GM12878 (cell line): ENCODE measurements at regions not wholly inside any gene's neighbourhood (a gene's known extent, or its start where the extent isn't known, plus 50 kb on each side); places are given as distances from the start of the nearest gene placed in this dataset.

ENCODE experiments used
- ATAC-seq: fragments of 200-7000 bp; cut with Tn5 transposase; 3 replicates; pipeline ENCODE4 v1.9.1; 2020; ENCODE audit warnings: mild to moderate bottlenecking, moderate library complexity
- BruUV-seq: library from RNA; stranded (reverse); fragments of 400-500 nt; replicated peaks from 2 replicates; lab custom pipeline; 2021; lab: Mats Ljungman, UMichigan
- CTCF ChIA-PET: fragments of 300-600 bp; sonication (Branson Sonifier 250); formaldehyde crosslinking; extraction: SDS; loops from one replicate; lab custom pipeline; 2021; ENCODE audit warnings: inconsistent platforms; lab: Yijun Ruan, JAX
- POLR2A ChIA-PET: fragments of 350-600 bp; formaldehyde crosslinking; extraction: SDS; loops from one replicate; lab custom pipeline; 2021; ENCODE audit warnings: inconsistent platforms; lab: Charles Lee
- RAD21 ChIA-PET: fragments of 300-600 bp; sonication (Branson Sonifier 250); formaldehyde crosslinking; loops from one replicate; lab custom pipeline; 2023; ENCODE audit warnings: antibody characterized with exemption; ENCODE audit not compliant: unreplicated experiment; lab: Charles Lee
- SMC1A ChIA-PET: fragments of 300-600 bp; sonication (Branson Sonifier 250); formaldehyde crosslinking; loops from one replicate; lab custom pipeline; 2023; ENCODE audit not compliant: unreplicated experiment, uncharacterized antibody; lab: Charles Lee
- DNase-seq: peaks from one replicate; pipeline ENCODE4 v3.0.0-alpha.2; 2011; ENCODE audit warnings: low read depth, low spot score
- FAIRE-seq: peaks from 3 replicates; lab custom pipeline; 2011; peaks lifted over from hg19 to GRCh38; lab: Jason Lieb, UNC
- H2AFZ ChIP-seq: 2 replicates; pipeline ENCODE4 v1.6.0; 2011; ENCODE audit warnings: low read depth, low read length, control low read depth; ENCODE audit not compliant: control insufficient read depth
- H3K27ac ChIP-seq: 2 replicates; pipeline ENCODE4 v1.5.1; 2011; ENCODE audit warnings: control low read depth; ENCODE audit not compliant: control insufficient read depth, insufficient read depth
- H3K27me3 ChIP-seq, 2 experiments: replicated peaks in 1 of 2; 2 replicates each; pipeline versions ENCODE4 v1.6.0 to v1.6.1; 2011; ENCODE audit warnings: low read length in 1 of 2; ENCODE audit not compliant: control insufficient read depth in 2 of 2, insufficient read depth in 2 of 2
- H3K36me3 ChIP-seq, 2 experiments: 2 replicates each; pipeline ENCODE4 v1.5.1; 2011; ENCODE audit warnings: low read length in 1 of 2; ENCODE audit not compliant: control insufficient read depth in 2 of 2, insufficient read depth in 2 of 2
- H3K4me1 ChIP-seq: 2 replicates; pipeline ENCODE4 v1.6.1; 2011; ENCODE audit warnings: mild to moderate bottlenecking, low read length, moderate library complexity, mixed read lengths; ENCODE audit not compliant: control insufficient read depth, insufficient read depth
- H3K4me2 ChIP-seq: 2 replicates; pipeline ENCODE4 v1.6.0; 2011; ENCODE audit warnings: control low read depth; ENCODE audit not compliant: control insufficient read depth, insufficient read depth
- H3K4me3 ChIP-seq: fragments of 200-600 bp; sonication (generic); 2 replicates; pipeline ENCODE4 v1.5.1; 2016
- H3K79me2 ChIP-seq: 2 replicates; pipeline ENCODE4 v1.6.0; 2011; ENCODE audit warnings: low read length; ENCODE audit not compliant: control insufficient read depth, insufficient read depth
- H3K9ac ChIP-seq: 2 replicates; pipeline ENCODE4 v1.8.0; 2011; ENCODE audit warnings: low read length, control low read depth, mixed read lengths; ENCODE audit not compliant: control insufficient read depth, insufficient read depth
- H3K9me3 ChIP-seq: replicated peaks from 3 replicates; pipeline ENCODE4 v1.5.1; 2011; ENCODE audit warnings: mild to moderate bottlenecking, low read length; ENCODE audit not compliant: control insufficient read depth, insufficient read depth
- H4K20me1 ChIP-seq: 2 replicates; pipeline ENCODE4 v1.6.0; 2011; ENCODE audit not compliant: control insufficient read depth, insufficient read depth
- CHD4 ChIP-seq: fragments of 200-600 bp; sonication (generic); IDR thresholded peaks from 2 replicates; pipeline ENCODE4 v1.6.1; 2016; ENCODE audit warnings: mild to moderate bottlenecking
- EZH2 ChIP-seq: IDR thresholded peaks from 2 replicates; pipeline ENCODE4 v1.6.1; 2012; ENCODE audit warnings: low read depth, mild to moderate bottlenecking, control low read depth, inconsistent platforms, low read length, borderline replicate concordance; ENCODE audit not compliant: control insufficient read depth
- MTA2 ChIP-seq: fragments of 450-650 bp; IDR thresholded peaks from 2 replicates; pipeline ENCODE4 v1.6.1; 2016; ENCODE audit warnings: low read depth, mild to moderate bottlenecking, moderate library complexity
- SMAD1 ChIP-seq: fragments of 450-650 bp; IDR thresholded peaks from 2 replicates; pipeline ENCODE4 v1.6.1; 2018; ENCODE audit warnings: mild to moderate bottlenecking, low read depth; ENCODE audit not compliant: partially characterized antibody
- SREBF2 ChIP-seq: IDR thresholded peaks from 2 replicates; pipeline ENCODE4 v1.6.1; 2012; ENCODE audit warnings: mild to moderate bottlenecking, low read length
- SUPT20H ChIP-seq: IDR thresholded peaks from 2 replicates; pipeline ENCODE4 v1.6.1; 2011; ENCODE audit warnings: low read depth, mild to moderate bottlenecking, low read length, moderate library complexity, borderline replicate concordance; ENCODE audit not compliant: control insufficient read depth
- TBL1XR1 ChIP-seq: IDR thresholded peaks from 2 replicates; pipeline ENCODE4 v1.6.1; 2012; ENCODE audit warnings: low read depth, low read length, improper control_type of control experiment
- ZNF217 ChIP-seq: fragments of 450-650 bp; IDR thresholded peaks from 2 replicates; pipeline ENCODE4 v1.6.1; 2017; ENCODE audit warnings: antibody characterized with exemption, mild to moderate bottlenecking
- WGBS: methylation state at CpG from one replicate; pipeline ENCODE4 v1.1.6; 2016; ENCODE audit warnings: low lambda C conversion rate; ENCODE audit not compliant: insufficient replicate concordance, insufficient coverage; ENCODE audit errors: missing lambda C conversion rate; 5-methylcytosine and 5-hydroxymethylcytosine counted together
- in situ Hi-C: fragments of 300-500 bp; cut with MboI; formaldehyde crosslinking; loops from 9 replicates; pipeline ENCODE4 v1.14.3; 2018; ENCODE audit warnings: mixed read lengths
- intact Hi-C: fragments of 100-400 bp; cut with micrococcal nuclease; formaldehyde crosslinking; loops from one replicate; pipeline ENCODE4 v1.14.2; 2022; ENCODE audit not compliant: unreplicated experiment
- TF ChIP-seq, protein P1 (sequence below): fragments of 450-650 bp; IDR thresholded peaks from 2 replicates; pipeline ENCODE4 v1.6.1; 2017; ENCODE audit warnings: mild to moderate bottlenecking
- TF ChIP-seq, protein P2 (sequence below): fragments of 450-650 bp; IDR thresholded peaks from 2 replicates; pipeline ENCODE4 v1.6.1; 2016; ENCODE audit warnings: mild to moderate bottlenecking
- TF ChIP-seq, protein P3 (sequence below): fragments of 450-650 bp; formaldehyde crosslinking; IDR thresholded peaks from 2 replicates; pipeline ENCODE4 v1.5.0; 2022; ENCODE audit warnings: mild to moderate bottlenecking, missing genetic modification characterization
- TF ChIP-seq, protein P4 (sequence below): IDR thresholded peaks from 2 replicates; pipeline ENCODE4 v1.6.1; 2012; ENCODE audit warnings: mild to moderate bottlenecking, low read depth, low read length
- TF ChIP-seq, protein P5 (sequence below): fragments of 450-650 bp; IDR thresholded peaks from 2 replicates; pipeline ENCODE4 v1.6.1; 2016; ENCODE audit warnings: mild to moderate bottlenecking

DNA sequence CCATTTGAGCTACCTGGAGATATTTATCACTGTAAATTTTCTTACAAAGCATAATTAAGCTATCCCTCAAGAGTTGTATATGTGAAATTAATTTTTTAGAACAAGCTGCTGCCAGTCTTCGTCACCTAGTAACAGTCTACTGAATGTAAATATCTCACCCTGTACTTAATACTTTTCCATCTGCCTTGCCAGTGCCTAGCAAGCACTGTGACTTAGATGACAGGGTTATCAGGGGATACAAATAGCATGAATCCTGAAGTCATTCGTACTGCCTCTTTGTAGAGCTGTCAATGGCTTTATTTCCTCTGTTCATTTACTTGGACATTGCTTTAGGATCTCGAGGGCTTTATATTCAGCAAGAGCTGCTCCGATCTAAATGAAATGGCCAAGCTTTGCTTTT, 763.6 kb downstream of the ADCYAP1 start:
- ATAC-seq (no peak), DNase-seq (no peak), FAIRE-seq (no peak)
- in situ Hi-C loops = loop anchor here (10.0 kb wide), 1 partner anchor 803 kb away; no protein-coding TSS in a partner anchor
- Histone ChIP-seq H3K4me3 (no peak overlapping the region), H3K4me1 (no peaks in the 10 kb centered on the region), H3K9me3 (no peaks in the 10 kb centered on the region), H3K79me2 (no peaks in the 10 kb centered on the region), H3K36me3 (no peaks in the 10 kb centered on the region), H3K9ac (no peak overlapping the region), H3K27ac (no peak overlapping the region), H3K27me3 (no peaks in the 10 kb centered on the region), H2AFZ (no peak overlapping the region), H4K20me1 (no peaks in the 10 kb centered on the region), H3K4me2 (no peak overlapping the region)
- 6% methylated on average over 4 of the region's 4 CpGs for WGBS
- no TSS peak for BruUV-seq
- SMC1A ChIA-PET = no interaction called here
- POLR2A ChIA-PET = no interaction called here
- CTCF ChIA-PET = interaction anchor here (1.2 kb wide), 1 partner anchor 9 kb away, joined by 3 read pairs; no protein-coding TSS in a partner anchor
- intact Hi-C loops = loop anchor here (10.0 kb wide), 1 partner anchor 877 kb away; no protein-coding TSS in a partner anchor
- RAD21 ChIA-PET = no interaction called here
- no peak for TF ChIP-seq SREBF2
- TF ChIP-seq, protein P1, sequence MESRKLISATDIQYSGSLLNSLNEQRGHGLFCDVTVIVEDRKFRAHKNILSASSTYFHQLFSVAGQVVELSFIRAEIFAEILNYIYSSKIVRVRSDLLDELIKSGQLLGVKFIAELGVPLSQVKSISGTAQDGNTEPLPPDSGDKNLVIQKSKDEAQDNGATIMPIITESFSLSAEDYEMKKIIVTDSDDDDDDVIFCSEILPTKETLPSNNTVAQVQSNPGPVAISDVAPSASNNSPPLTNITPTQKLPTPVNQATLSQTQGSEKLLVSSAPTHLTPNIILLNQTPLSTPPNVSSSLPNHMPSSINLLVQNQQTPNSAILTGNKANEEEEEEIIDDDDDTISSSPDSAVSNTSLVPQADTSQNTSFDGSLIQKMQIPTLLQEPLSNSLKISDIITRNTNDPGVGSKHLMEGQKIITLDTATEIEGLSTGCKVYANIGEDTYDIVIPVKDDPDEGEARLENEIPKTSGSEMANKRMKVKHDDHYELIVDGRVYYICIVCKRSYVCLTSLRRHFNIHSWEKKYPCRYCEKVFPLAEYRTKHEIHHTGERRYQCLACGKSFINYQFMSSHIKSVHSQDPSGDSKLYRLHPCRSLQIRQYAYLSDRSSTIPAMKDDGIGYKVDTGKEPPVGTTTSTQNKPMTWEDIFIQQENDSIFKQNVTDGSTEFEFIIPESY = no peak
- no peak for TF ChIP-seq TBL1XR1
- no peak for TF ChIP-seq ZNF217
- TF ChIP-seq EZH2 = no peak
- TF ChIP-seq SMAD1 = no peak
- TF ChIP-seq, protein P2, sequence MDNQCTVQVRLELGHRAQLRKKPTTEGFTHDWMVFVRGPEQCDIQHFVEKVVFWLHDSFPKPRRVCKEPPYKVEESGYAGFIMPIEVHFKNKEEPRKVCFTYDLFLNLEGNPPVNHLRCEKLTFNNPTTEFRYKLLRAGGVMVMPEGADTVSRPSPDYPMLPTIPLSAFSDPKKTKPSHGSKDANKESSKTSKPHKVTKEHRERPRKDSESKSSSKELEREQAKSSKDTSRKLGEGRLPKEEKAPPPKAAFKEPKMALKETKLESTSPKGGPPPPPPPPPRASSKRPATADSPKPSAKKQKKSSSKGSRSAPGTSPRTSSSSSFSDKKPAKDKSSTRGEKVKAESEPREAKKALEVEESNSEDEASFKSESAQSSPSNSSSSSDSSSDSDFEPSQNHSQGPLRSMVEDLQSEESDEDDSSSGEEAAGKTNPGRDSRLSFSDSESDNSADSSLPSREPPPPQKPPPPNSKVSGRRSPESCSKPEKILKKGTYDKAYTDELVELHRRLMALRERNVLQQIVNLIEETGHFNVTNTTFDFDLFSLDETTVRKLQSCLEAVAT = no peak
- TF ChIP-seq CHD4 = no peak
- TF ChIP-seq, protein P3, sequence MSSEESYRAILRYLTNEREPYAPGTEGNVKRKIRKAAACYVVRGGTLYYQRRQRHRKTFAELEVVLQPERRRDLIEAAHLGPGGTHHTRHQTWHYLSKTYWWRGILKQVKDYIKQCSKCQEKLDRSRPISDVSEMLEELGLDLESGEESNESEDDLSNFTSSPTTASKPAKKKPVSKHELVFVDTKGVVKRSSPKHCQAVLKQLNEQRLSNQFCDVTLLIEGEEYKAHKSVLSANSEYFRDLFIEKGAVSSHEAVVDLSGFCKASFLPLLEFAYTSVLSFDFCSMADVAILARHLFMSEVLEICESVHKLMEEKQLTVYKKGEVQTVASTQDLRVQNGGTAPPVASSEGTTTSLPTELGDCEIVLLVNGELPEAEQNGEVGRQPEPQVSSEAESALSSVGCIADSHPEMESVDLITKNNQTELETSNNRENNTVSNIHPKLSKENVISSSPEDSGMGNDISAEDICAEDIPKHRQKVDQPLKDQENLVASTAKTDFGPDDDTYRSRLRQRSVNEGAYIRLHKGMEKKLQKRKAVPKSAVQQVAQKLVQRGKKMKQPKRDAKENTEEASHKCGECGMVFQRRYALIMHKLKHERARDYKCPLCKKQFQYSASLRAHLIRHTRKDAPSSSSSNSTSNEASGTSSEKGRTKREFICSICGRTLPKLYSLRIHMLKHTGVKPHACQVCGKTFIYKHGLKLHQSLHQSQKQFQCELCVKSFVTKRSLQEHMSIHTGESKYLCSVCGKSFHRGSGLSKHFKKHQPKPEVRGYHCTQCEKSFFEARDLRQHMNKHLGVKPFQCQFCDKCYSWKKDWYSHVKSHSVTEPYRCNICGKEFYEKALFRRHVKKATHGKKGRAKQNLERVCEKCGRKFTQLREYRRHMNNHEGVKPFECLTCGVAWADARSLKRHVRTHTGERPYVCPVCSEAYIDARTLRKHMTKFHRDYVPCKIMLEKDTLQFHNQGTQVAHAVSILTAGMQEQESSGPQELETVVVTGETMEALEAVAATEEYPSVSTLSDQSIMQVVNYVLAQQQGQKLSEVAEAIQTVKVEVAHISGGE (CRISPR knock-in tag) = no peak
- no peak for TF ChIP-seq SUPT20H
- TF ChIP-seq, protein P4, sequence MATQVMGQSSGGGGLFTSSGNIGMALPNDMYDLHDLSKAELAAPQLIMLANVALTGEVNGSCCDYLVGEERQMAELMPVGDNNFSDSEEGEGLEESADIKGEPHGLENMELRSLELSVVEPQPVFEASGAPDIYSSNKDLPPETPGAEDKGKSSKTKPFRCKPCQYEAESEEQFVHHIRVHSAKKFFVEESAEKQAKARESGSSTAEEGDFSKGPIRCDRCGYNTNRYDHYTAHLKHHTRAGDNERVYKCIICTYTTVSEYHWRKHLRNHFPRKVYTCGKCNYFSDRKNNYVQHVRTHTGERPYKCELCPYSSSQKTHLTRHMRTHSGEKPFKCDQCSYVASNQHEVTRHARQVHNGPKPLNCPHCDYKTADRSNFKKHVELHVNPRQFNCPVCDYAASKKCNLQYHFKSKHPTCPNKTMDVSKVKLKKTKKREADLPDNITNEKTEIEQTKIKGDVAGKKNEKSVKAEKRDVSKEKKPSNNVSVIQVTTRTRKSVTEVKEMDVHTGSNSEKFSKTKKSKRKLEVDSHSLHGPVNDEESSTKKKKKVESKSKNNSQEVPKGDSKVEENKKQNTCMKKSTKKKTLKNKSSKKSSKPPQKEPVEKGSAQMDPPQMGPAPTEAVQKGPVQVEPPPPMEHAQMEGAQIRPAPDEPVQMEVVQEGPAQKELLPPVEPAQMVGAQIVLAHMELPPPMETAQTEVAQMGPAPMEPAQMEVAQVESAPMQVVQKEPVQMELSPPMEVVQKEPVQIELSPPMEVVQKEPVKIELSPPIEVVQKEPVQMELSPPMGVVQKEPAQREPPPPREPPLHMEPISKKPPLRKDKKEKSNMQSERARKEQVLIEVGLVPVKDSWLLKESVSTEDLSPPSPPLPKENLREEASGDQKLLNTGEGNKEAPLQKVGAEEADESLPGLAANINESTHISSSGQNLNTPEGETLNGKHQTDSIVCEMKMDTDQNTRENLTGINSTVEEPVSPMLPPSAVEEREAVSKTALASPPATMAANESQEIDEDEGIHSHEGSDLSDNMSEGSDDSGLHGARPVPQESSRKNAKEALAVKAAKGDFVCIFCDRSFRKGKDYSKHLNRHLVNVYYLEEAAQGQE = no peak
- TF ChIP-seq MTA2 = no peak
- TF ChIP-seq, protein P5, sequence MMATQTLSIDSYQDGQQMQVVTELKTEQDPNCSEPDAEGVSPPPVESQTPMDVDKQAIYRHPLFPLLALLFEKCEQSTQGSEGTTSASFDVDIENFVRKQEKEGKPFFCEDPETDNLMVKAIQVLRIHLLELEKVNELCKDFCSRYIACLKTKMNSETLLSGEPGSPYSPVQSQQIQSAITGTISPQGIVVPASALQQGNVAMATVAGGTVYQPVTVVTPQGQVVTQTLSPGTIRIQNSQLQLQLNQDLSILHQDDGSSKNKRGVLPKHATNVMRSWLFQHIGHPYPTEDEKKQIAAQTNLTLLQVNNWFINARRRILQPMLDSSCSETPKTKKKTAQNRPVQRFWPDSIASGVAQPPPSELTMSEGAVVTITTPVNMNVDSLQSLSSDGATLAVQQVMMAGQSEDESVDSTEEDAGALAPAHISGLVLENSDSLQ = no peak
